HepG2 (cell line): ENCODE measurements at regions not wholly inside any gene's neighbourhood (a gene's known extent, or its start where the extent isn't known, plus 50 kb on each side); places are given as distances from the start of the nearest gene placed in this dataset.

ENCODE experiments used
- ATAC-seq: fragments of 200-7000 bp; cut with Tn5 transposase; 3 replicates; pipeline ENCODE4 v1.9.1; 2020; ENCODE audit warnings: mild to moderate bottlenecking, moderate library complexity
- BruUV-seq: library from RNA; stranded (reverse); fragments of 400-500 nt; replicated peaks from 2 replicates; lab custom pipeline; 2021; lab: Mats Ljungman, UMichigan
- CTCF ChIA-PET: fragments of 300-600 bp; formaldehyde crosslinking; extraction: SDS; loops from one replicate; lab custom pipeline; 2021; ENCODE audit warnings: low total read pairs, inconsistent platforms, low intra/inter-chr PET ratio; lab: Yijun Ruan, JAX
- POLR2A ChIA-PET: fragments of 350-600 bp; sonication (Branson Sonifier 250); formaldehyde crosslinking; loops from one replicate; lab custom pipeline; 2020; ENCODE audit warnings: antibody characterized with exemption, inconsistent platforms; lab: Yijun Ruan, JAX
- DNase-seq: peaks from one replicate; pipeline ENCODE4 v3.0.0-alpha.2; 2015; ENCODE audit warnings: low spot score
- FAIRE-seq: peaks from 3 replicates; lab custom pipeline; 2011; peaks lifted over from hg19 to GRCh38; lab: Jason Lieb, UNC
- H2AFZ ChIP-seq: one replicate; pipeline ENCODE4 v1.6.1; 2011; ENCODE audit warnings: low read length, inconsistent platforms
- H3K27ac ChIP-seq: fragments of 300-600 bp; 3 replicates; pipeline ENCODE4 v1.8.0; 2011; ENCODE audit warnings: mixed run types, mild to moderate bottlenecking, mixed read lengths, low read length, inconsistent platforms; ENCODE audit not compliant: insufficient read depth; ENCODE audit errors: extremely low read length
- H3K27me3 ChIP-seq, 2 experiments: fragments of 200-600 bp in 1 of 2; 2 replicates in 1 of 2; 3 replicates in 1 of 2; pipeline versions ENCODE4 v1.6.0 to v1.8.0; 2011; ENCODE audit warnings: low read length in 2 of 2, mild to moderate bottlenecking in 2 of 2, moderate library complexity in 2 of 2, inconsistent platforms in 1 of 2; ENCODE audit not compliant: insufficient read depth in 2 of 2, control insufficient read depth in 1 of 2
- H3K36me3 ChIP-seq, 2 experiments: fragments of 200-600 bp in 1 of 2; replicated peaks in 1 of 2; 2 replicates in 1 of 2; 3 replicates in 1 of 2; pipeline versions ENCODE4 v1.5.1 to v1.8.0; 2011; ENCODE audit warnings: low read length in 2 of 2, inconsistent platforms in 1 of 2; ENCODE audit not compliant: insufficient read depth in 2 of 2, control insufficient read depth in 1 of 2
- H3K4me1 ChIP-seq: 2 replicates; pipeline ENCODE4 v1.5.1; 2012; ENCODE audit warnings: low read length, inconsistent platforms; ENCODE audit not compliant: insufficient read depth
- H3K4me2 ChIP-seq: 2 replicates; pipeline ENCODE4 v1.6.0; 2011; ENCODE audit warnings: low read depth, low read length, inconsistent platforms
- H3K4me3 ChIP-seq, 3 experiments: fragments of 200-600 bp in 1 of 3; sonication (generic), shearing (Covaris generic) in 1 of 3; replicated peaks in 1 of 3; 2 replicates each; pipeline ENCODE4 v1.5.1; 2011 to 2016; ENCODE audit warnings: low read length in 3 of 3, inconsistent platforms in 2 of 3, low read depth in 2 of 3, mild to moderate bottlenecking in 2 of 3, control low read depth in 1 of 3, mixed read lengths in 1 of 3; ENCODE audit not compliant: insufficient read depth in 1 of 3
- H3K79me2 ChIP-seq: one replicate; pipeline ENCODE4 v1.6.1; 2011; ENCODE audit warnings: low read length, inconsistent platforms; ENCODE audit not compliant: insufficient read depth
- H3K9ac ChIP-seq: 2 replicates; pipeline ENCODE4 v1.6.0; 2011; ENCODE audit warnings: mild to moderate bottlenecking, low read depth, low read length, inconsistent platforms; ENCODE audit not compliant: insufficient read depth
- H3K9me3 ChIP-seq: 2 replicates; pipeline ENCODE4 v1.5.1; 2012; ENCODE audit warnings: mild to moderate bottlenecking, low read length
- H4K20me1 ChIP-seq: 2 replicates; pipeline ENCODE4 v1.6.0; 2011; ENCODE audit warnings: inconsistent platforms, mild to moderate bottlenecking, low read length, moderate library complexity; ENCODE audit not compliant: insufficient read depth
- HBP1 ChIP-seq: IDR thresholded peaks from 2 replicates; pipeline ENCODE4 v1.6.1; 2016; ENCODE audit warnings: low read depth, control low read depth
- NFKB2 ChIP-seq: sonication (generic); formaldehyde crosslinking; IDR thresholded peaks from 2 replicates; pipeline ENCODE4 v1.4.0; 2020; ENCODE audit warnings: missing genetic modification reagents, borderline replicate concordance
- POLR2AphosphoS2 ChIP-seq: IDR thresholded peaks from 2 replicates; pipeline ENCODE4 v1.6.1; 2011; ENCODE audit warnings: low read depth, low read length, improper control_type of control experiment
- ZFP1 ChIP-seq: IDR thresholded peaks from 2 replicates; pipeline ENCODE4 v1.6.1; 2016
- ZNF225 ChIP-seq: sonication (generic); formaldehyde crosslinking; IDR thresholded peaks from 2 replicates; pipeline ENCODE4 v1.4.0; 2020; ENCODE audit warnings: mild to moderate bottlenecking, missing genetic modification reagents
- WGBS: methylation state at CpG from one replicate; pipeline ENCODE4 v1.1.6; 2017; ENCODE audit warnings: low lambda C conversion rate; 5-methylcytosine and 5-hydroxymethylcytosine counted together
- in situ Hi-C: cut with HindIII; loops from 2 replicates; pipeline ENCODE4 v1.10.0; 2017; ENCODE audit warnings: low pct_unique_long_range_greater_than_20kb; ENCODE audit not compliant: extremely low pct_ligation_motif_present
- intact Hi-C: fragments of 100-400 bp; cut with micrococcal nuclease; formaldehyde crosslinking; loops from one replicate; pipeline ENCODE4 v1.10.0; 2022; ENCODE audit not compliant: unreplicated experiment
- TF ChIP-seq, protein P1 (sequence below): IDR thresholded peaks from 2 replicates; pipeline ENCODE4 v1.6.1; 2016; ENCODE audit warnings: missing compliant biosample characterization, missing genetic modification reagents, borderline replicate concordance
- TF ChIP-seq, protein P2 (sequence below): IDR thresholded peaks from 2 replicates; pipeline ENCODE4 v1.6.1; 2016; ENCODE audit warnings: low read depth

DNA sequence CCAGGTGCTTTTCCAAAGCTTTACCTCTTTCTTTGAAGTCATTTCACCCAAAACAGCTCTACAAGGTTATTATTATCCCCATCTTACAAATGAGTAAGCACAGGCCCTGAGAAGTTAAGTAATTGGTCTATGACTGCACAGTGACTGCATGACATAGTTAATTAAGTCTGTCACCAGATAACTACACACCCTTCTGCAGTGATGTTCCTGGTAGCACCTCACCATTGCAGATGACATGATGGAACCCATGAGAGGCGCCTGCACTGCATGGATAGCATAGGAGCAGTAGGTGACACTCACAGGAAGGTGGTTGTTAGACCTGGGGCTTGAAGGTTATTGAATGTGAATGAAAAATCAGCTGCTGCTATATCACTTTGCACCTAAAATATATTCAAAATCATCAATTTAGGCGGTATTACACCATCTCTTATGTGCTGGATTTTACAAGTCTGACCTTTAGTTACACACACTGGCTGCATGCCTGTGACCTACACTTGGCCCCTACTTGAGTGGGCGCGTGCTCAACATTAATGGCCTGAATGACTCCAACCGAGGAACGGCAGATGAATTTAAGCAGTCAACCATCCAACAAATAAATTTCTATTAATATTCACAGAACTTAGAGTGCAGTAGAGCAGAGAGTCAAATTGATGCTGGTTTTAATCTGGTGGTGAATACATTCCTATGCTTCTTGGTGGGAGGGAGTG is 239.6 kb downstream of the CDH11 start:
- FAIRE-seq (no peak), DNase-seq (no peak), ATAC-seq (no peak)
- in situ Hi-C loops (no loop called here), intact Hi-C loops (no loop called here)
- Histone ChIP-seq H3K4me1 (no peaks in the 10 kb centered on the region), H2AFZ (no peak overlapping the region), H3K4me3 (no peak overlapping the region), H3K27ac (no peak overlapping the region), H3K9me3 (peaks cover 91% of the 10 kb centered on the region), H4K20me1 (no peaks in the 10 kb centered on the region), H3K79me2 (no peaks in the 10 kb centered on the region), H3K9ac (no peak overlapping the region), H3K36me3 (no peaks in the 10 kb centered on the region), H3K27me3 (no peaks in the 10 kb centered on the region), H3K4me2 (no peak overlapping the region)
- ChIA-PET POLR2A (no interaction called here), CTCF (no interaction called here)
- TF ChIP-seq POLR2AphosphoS2: no peak
- 50% methylated on average over 6 of the region's 6 CpGs for WGBS
- no TSS peak for BruUV-seq

GRCh38 chr16:64880994-64881393 is 240.9 kb downstream of the CDH11 start:
- Histone ChIP-seq H3K4me1 (no peaks in the 10 kb centered on the region), H3K4me3 (no peak overlapping the region), H3K27ac (no peak overlapping the region), H3K36me3 (no peaks in the 10 kb centered on the region), H3K9me3 (peaks cover 92% of the 10 kb centered on the region), H3K79me2 (no peaks in the 10 kb centered on the region), H2AFZ (no peak overlapping the region), H4K20me1 (no peaks in the 10 kb centered on the region), H3K9ac (no peak overlapping the region), H3K27me3 (no peaks in the 10 kb centered on the region), H3K4me2 (no peak overlapping the region)
- ChIA-PET CTCF (no interaction called here), POLR2A (no interaction called here)
- in situ Hi-C loops (no loop called here), intact Hi-C loops (no loop called here)
- DNase-seq (no peak), ATAC-seq (no peak), FAIRE-seq (no peak)
- BruUV-seq: no TSS peak
- 7% methylated on average over 2 of the region's 2 CpGs for WGBS
- TF ChIP-seq HBP1 (CRISPR knock-in tag): no peak
- TF ChIP-seq, protein P1, sequence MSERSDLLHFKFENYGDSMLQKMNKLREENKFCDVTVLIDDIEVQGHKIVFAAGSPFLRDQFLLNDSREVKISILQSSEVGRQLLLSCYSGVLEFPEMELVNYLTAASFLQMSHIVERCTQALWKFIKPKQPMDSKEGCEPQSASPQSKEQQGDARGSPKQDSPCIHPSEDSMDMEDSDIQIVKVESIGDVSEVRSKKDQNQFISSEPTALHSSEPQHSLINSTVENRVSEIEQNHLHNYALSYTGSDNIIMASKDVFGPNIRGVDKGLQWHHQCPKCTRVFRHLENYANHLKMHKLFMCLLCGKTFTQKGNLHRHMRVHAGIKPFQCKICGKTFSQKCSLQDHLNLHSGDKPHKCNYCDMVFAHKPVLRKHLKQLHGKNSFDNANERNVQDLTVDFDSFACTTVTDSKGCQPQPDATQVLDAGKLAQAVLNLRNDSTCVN: no peak
- no peak for TF ChIP-seq NFKB2
- TF ChIP-seq, protein P2, sequence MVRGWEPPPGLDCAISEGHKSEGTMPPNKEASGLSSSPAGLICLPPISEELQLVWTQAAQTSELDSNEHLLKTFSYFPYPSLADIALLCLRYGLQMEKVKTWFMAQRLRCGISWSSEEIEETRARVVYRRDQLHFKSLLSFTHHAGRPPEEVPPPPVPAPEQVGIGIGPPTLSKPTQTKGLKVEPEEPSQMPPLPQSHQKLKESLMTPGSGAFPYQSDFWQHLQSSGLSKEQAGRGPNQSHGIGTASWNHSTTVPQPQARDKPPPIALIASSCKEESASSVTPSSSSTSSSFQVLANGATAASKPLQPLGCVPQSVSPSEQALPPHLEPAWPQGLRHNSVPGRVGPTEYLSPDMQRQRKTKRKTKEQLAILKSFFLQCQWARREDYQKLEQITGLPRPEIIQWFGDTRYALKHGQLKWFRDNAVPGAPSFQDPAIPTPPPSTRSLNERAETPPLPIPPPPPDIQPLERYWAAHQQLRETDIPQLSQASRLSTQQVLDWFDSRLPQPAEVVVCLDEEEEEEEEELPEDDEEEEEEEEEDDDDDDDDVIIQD: no peak
- no peak for TF ChIP-seq ZFP1 (CRISPR knock-in tag)
- TF ChIP-seq ZNF225 (CRISPR knock-in tag): no peak
